CD4-positive, alpha-beta T cell treated with Interleukin-4 for 1 hour (primary cell): ENCODE measurements at regions not wholly inside any gene's neighbourhood (a gene's known extent, or its start where the extent isn't known, plus 50 kb on each side); places are given as distances from the start of the nearest gene placed in this dataset.
"Not testable (repeated sequence)": the region's sequence is repeated elsewhere in the genome, so short reads cannot be mapped to it uniquely, and the experiment has no call there.

Source experiments
- DNase-seq, 2 donors: peaks; one replicate each; pipeline ENCODE4 v3.0.0-alpha.2; 2020 to 2022

- no peak for DNase-seq
Observed at GRCh38 chr10:32217216-32217615, 129.7 kb downstream of the EPC1 start.

DNA sequence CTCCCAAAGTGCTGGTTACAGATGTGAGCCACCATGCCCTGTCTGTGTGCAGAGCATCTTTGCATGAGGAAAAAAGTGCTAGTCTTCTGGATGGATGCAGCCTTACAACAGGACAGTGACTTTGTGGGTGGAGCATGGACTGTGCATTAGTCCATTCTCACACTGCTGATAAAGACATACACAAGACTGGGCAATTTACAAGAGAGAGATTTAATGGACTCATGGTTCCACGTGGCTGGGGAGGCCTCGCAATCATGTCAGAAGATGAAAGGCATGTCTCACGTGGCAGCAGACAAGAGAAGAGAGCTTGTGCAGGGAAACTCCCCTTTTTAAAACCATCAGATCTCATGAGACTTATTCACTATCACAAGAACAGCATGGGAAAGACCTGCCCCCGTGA is 133.1 kb downstream of the EPC1 start:
- DNase-seq = not testable (repeated sequence)

DNA sequence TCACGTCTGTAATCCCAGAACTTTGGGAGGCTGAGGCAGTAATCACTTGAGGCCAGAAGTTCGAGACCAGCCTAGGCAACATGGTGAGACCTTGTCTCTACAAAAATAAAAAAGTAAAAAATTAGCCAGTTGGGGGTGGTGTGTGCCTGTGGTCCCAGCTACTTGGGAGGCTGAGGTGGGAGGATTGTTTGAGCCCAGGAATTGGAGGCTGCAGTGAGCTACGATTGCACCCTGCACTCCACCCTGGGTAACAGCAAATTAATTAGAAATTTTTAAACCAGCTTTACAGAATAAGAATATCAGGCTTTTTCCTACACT is 136.0 kb downstream of the EPC1 start:
- DNase-seq = no peak

DNA sequence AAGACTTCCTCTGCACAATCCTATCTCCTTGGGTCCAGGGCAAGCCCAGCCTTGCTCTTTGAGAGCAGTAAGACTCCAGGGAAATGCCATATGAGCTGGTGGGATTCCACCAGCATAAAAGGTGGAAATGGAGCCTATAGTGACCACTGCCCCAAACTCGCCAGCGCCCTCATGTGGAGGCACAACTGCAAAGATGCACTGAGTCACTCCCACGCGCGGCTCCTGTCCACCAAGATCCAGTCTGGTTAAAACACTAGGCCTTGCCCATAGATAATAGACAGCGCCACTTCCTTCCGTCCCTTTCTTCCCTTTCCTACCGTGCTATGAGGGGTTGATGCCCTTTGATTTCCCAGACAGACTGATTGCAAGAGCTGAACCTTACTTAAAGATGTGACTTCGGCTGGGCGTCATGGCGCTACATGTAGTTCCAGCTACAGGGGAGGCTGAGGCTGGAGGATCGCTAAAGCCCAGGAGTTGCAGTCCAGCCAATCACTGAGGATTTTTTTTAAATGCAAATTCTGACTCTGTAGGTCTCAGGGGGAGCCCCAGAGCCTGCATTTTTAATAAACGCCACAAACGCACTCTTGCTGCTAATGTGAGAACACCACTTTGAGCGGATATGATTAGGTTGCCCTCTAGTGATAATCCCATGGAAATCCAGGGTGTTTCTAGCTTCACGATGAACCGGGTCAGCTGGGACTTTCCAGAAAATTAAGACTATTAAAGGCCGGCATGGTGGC is 136.5 kb downstream of the EPC1 start:
- DNase-seq = peak in 1 of 2 donors; percentile 12

- not testable (repeated sequence) for DNase-seq
Observed at GRCh38 chr10:32208005-32208404, 139.0 kb downstream of the EPC1 start.

- peak; percentile 50 to 55 for DNase-seq
Observed at GRCh38 chr10:32207544-32207943, 139.4 kb downstream of the EPC1 start.

- DNase-seq = no peak
Observed at GRCh38 chr10:32205670-32206069, 141.3 kb downstream of the EPC1 start.

GRCh38 chr10:32204606-32205005 is 142.4 kb downstream of the EPC1 start:
- DNase-seq = no peak

DNA sequence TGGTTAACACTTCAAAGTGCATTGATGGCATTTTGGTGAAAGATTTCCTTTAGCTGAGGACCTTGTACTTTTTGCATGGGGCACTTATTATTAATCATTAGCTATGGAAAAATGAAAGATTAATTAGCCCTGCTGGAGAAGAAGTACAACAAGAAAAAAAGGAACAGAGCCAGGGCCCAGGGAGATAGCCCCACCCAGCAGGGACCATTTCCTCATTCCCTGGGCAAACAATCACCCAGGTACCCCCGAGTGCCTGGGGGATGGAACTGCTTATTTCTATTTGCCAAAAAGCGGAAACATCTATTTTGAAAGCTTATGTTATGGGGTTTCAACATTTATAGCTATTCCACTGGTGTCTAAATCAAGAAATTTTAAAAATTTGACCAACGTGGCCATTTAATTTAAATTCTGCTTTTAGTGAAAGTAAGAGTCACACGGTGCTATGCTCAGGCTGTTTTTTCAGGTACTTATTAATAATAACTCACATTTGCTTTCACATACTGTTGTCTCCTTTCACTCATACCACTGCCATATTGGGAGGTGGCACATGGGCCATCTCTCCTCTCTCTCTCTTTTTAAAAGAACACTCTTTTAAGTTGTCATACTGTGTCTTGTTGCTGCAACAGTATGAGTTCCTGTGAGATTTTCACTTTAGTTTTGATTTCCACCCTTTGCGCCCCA is 143.6 kb upstream of the KIF5B start:
- DNase-seq = peak; percentile 13 to 42

GRCh38 chr10:32197423-32197822 is 141.2 kb upstream of the KIF5B start:
- DNase-seq = no peak

- DNase-seq = peak in 1 of 2 donors; percentile 57
Observed at GRCh38 chr10:32190890-32191491, 134.8 kb upstream of the KIF5B start.

- DNase-seq = no peak
Observed at GRCh38 chr10:32189400-32190084, 133.3 kb upstream of the KIF5B start.

GRCh38 chr10:32188601-32189000 is 132.4 kb upstream of the KIF5B start:
- DNase-seq = not testable (repeated sequence)

- DNase-seq = no peak
Observed at GRCh38 chr10:32187686-32188085, 131.5 kb upstream of the KIF5B start.

DNA sequence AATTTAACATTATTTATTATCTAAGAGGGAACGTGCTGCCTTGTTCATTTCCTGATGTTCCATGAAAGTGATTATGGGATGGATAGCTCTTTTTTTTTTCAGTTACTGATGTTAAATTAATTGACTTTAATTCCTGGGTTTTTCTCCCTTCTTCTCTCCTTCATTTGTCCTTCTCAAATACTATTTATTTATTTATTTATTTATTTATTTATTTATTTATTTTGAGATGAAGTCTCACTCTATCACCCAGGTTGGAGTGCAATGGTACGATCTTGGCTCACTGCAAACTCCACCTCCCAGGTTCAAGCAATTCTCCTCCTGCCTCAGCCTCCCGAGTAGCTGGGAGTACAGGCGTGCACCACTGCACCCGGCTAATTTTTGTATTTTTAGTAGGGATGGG is 127.4 kb upstream of the KIF5B start:
- DNase-seq = not testable (repeated sequence)

DNA sequence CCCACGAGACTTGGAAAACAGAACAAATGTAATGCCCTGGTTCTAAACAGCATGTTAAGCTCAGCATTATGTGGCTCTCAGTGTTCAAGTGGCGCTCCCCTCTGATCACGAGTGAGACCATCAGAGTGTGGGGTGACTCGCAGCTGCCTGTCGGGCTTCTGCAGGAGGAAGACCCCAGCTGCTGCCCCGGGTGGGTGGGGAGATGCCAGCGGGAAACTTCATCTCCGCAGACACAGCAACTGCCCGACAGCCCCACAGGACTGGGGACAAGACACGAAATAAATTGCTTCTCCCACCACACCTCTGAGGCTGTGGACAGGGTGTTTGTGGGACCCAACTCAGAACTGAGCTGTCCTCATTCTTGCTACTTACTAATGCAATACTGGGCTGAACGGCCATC is 126.3 kb upstream of the KIF5B start:
- no peak for DNase-seq

DNA sequence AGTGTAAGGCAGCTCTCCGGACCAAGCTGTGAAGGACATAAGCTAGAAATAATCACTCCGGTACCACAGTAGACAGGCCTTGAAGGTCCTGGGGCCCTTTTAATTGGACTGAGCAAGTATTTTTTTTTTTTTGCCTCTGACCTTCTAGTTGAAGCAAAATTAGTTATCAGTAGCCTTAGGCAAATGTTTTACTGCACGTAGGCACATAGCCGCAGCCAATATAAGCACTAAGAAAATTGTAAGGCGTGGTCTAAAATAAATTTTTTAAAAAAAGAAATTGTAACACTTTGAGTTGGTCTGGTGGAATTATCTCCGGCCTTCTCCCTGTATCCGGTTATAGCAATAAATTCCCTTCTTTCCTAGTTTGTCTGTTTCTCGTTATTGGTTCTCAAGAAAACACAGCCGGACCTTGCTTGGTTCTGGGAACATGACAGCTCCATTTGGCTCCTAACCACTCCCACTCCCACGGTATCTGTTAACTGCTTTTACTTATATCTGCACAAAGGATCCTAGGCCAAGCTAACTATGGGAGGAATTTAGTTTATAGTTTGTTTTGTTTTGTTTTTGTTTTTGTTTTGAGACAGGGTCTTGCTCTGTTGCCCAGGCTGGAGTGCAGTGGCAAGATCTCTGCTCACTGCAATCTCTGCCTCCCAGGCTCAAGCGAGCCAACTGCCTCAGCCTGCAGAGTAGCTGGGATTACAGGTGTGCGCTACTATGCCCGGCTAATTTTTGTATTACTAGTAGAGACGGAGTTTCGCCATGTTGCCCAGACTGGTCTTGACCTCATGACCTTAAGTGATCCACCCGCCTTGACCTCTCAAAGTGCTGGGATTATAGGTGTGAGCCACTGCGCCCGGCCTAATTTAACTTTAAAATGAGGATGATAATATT is 124.4 kb upstream of the KIF5B start:
- no peak for DNase-seq

- no peak for DNase-seq
Observed at GRCh38 chr10:32179836-32180235, 123.6 kb upstream of the KIF5B start.

DNA sequence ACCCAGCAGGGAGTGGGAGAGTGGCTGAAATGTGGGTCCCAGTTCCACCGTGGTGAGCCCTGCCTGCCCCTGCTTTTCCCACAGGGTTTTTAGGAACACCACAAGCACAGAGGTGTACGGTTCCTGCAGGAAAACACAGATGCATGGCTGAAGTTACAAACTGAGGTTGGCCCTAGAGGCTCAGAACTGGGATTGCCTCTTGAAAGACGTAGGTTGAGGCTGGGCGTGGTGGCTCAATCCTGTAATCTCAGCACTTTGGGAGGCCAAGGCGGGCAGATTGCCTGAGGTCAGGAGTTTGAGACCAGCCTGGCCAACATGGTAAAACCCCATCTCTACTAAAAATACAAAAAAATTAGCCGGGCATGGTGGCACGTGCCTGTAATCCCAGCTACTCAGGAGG is 121.4 kb upstream of the KIF5B start:
- DNase-seq = not testable (repeated sequence)

DNA sequence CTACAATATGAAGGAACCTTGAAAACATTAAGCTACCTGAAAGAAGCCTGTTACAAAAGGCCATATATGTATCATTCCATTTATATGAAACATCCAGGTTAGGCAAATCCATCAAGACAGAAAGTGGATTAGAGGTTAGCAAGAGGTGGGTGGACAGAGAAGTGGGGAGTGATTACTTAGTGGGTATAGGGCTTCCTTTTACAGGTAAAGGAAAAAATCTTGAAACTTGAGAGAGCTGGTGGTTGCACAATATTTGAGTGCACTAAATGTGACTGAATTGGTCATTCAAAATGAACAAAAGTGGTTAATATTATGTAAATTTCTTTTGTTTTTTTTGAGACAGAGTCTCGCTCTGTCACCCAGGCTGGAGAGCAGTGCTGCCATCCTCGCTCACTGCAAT is 119.4 kb upstream of the KIF5B start:
- DNase-seq = no peak

DNA sequence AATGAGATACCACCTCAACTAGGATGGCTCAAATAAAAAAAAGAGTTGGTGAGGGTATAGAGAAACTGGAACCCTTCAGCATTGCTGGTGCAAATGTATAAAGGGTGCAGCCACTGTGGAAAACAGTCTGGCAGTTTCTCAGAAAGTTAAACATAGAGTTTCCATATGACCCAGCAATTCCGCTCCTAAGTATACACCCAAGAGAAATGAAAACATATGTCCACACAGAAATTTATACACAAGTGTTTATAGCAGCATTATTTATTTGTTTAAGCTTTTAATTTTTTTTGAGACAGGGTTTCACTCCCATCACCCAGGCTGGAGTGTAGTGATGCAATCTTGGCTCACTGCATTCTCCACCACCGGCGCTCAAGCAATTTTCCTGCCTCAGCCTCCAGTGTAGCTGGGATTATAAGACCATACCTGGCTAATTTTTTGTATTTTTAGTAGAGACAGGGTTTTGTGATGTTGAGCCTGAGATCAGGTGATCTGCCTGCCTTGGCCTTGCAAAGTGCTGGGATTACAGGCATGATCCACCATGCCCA is 118.2 kb upstream of the KIF5B start:
- DNase-seq = no peak

DNA sequence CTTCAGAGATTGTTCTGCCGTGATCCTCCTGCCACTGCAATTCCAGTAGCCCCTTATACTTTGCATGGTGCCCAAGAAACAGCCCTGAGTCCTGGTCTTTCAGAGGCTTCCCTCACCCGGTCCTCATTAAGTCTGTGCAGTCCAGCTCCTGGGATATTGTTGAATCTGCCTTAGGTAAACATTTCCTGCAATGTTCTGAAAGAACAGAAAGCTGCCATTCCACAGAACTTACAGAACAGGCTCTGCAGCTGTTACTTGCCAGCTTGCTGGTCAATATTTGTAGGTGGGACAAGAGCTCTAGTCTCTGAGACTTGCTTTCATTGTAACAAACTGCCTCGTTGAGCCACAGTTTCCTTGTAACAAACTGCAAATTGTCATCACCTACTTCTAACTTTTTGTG is 115.0 kb upstream of the KIF5B start:
- no peak for DNase-seq
